ENCODE measurements at regions not wholly inside any gene's neighbourhood (a gene's known extent, or its start where the extent isn't known, plus 50 kb on each side); places are given as distances from the start of the nearest gene placed in this dataset.

DNA sequence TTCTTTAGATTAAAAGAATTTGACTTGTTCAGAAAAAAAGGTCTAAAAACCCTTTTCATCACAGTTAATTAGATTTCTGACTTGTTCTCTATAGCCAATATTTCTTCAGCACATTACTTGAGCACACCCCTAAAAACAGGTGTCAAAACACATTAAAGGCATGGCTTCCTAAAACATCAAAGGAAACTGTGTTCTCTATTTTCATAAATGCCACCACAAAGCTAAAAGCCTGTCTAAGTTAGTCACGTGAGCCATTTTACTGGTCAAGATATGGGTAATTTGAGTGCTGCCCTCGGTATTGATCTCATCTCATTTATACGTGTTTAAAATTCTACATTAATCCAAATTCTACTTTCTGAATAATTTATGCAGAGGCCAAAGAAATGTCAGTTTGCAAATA lies 580.5 kb downstream of the HAO1 start:
- ChIA-PET POLR2A (no interaction called here), CTCF (no interaction called here)
- Histone ChIP-seq H3K27ac (ENCODE audit: low read depth, low read length) (no peak overlapping the region), H3K36me3 (ENCODE audit: insufficient read depth, low read length) (no peaks in the 10 kb centered on the region), H3K9me3 (ENCODE audit: low read length) (no peaks in the 10 kb centered on the region), H3K4me3 (ENCODE audit: low read length) (no peak overlapping the region), H3K4me1 (ENCODE audit: insufficient read depth, low read length) (no peaks in the 10 kb centered on the region), H3K27me3 (ENCODE audit: insufficient read depth, low read length, poor library complexity, severe bottlenecking) (no peaks in the 10 kb centered on the region)
- no peak for DNase-seq
- H3K27me3 Mint-ChIP-seq: no peaks in the 10 kb centered on the region
- peaks cover 0 to 5% (median 4%) of the 10 kb centered on the region in 3 donors for H3K36me3 Mint-ChIP-seq
- H3K4me3 Mint-ChIP-seq: no peak overlapping the region
- H3K4me1 Mint-ChIP-seq: no peaks in the 10 kb centered on the region
- H3K27ac Mint-ChIP-seq: no peak overlapping the region
- H3K9me3 Mint-ChIP-seq: peaks cover 2 to 30% (median 8%) of the 10 kb centered on the region in 5 donors

DNA sequence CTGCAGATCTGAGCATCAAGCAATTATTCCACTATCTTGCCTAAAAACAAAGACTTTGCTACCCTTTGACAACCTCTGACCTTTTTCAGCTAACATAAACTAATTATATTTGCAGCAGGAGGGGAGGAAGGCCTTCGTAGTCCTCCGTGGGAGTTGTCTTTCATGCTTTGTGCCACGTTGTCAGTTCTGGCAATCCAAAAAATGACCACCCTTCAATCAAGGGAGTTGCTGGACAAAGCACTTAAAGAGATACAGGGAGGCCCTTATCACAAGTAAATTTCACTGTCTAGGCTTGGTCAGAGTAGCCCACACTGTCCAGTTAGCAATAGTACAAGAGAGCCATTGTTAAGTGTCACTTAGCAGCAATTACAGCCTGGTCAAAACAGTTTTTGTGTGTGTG lies 578.9 kb downstream of the HAO1 start:
- Histone ChIP-seq H3K4me3 (ENCODE audit: low read length) (no peak overlapping the region), H3K27me3 (ENCODE audit: insufficient read depth, low read length, poor library complexity, severe bottlenecking) (no peaks in the 10 kb centered on the region), H3K36me3 (ENCODE audit: insufficient read depth, low read length) (no peaks in the 10 kb centered on the region), H3K9me3 (ENCODE audit: low read length) (no peaks in the 10 kb centered on the region), H3K27ac (ENCODE audit: low read depth, low read length) (no peak overlapping the region), H3K4me1 (ENCODE audit: insufficient read depth, low read length) (no peaks in the 10 kb centered on the region)
- H3K27me3 Mint-ChIP-seq: no peaks in the 10 kb centered on the region
- peaks cover 0 to 5% (median 4%) of the 10 kb centered on the region in 3 donors for H3K36me3 Mint-ChIP-seq
- H3K4me1 Mint-ChIP-seq: no peaks in the 10 kb centered on the region
- no peak overlapping the region for H3K27ac Mint-ChIP-seq
- no peak overlapping the region for H3K4me3 Mint-ChIP-seq
- POLR2A ChIA-PET: no interaction called here
- peaks cover 3 to 34% (median 12%) of the 10 kb centered on the region in 5 donors for H3K9me3 Mint-ChIP-seq
- DNase-seq: no peak
- CTCF ChIA-PET: no interaction called here

DNA sequence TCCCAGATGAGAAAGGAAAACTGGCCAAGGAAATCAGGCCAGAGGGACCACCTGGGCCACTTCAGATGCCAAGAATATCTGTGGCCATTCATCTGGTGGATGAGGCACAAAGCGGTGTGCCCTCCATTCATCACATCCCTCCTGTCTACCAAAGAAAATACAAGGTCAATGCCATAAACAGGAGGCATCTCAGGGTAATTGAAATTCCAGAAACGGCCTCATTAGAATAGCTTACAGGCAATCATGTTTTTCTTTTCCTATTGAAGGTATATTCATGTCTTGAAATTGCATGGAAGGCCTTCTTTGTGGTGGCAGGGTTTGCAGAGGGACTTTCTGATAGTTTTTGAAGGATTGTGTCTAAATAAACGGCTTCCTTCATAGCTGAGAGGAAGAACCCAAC lies 578.3 kb downstream of the HAO1 start:
- no peaks in the 10 kb centered on the region for H3K4me1 Mint-ChIP-seq
- Histone ChIP-seq H3K27ac (ENCODE audit: low read depth, low read length) (no peak overlapping the region), H3K4me1 (ENCODE audit: insufficient read depth, low read length) (no peaks in the 10 kb centered on the region), H3K4me3 (ENCODE audit: low read length) (no peak overlapping the region), H3K36me3 (ENCODE audit: insufficient read depth, low read length) (no peaks in the 10 kb centered on the region), H3K9me3 (ENCODE audit: low read length) (no peaks in the 10 kb centered on the region), H3K27me3 (ENCODE audit: insufficient read depth, low read length, poor library complexity, severe bottlenecking) (no peaks in the 10 kb centered on the region)
- DNase-seq: no peak
- peaks cover 0 to 5% (median 4%) of the 10 kb centered on the region in 3 donors for H3K36me3 Mint-ChIP-seq
- ChIA-PET CTCF (no interaction called here), POLR2A (no interaction called here)
- H3K27ac Mint-ChIP-seq: no peak overlapping the region
- peaks cover 3 to 34% (median 13%) of the 10 kb centered on the region in 5 donors for H3K9me3 Mint-ChIP-seq
- H3K4me3 Mint-ChIP-seq: no peak overlapping the region
- H3K27me3 Mint-ChIP-seq: no peaks in the 10 kb centered on the region

DNA sequence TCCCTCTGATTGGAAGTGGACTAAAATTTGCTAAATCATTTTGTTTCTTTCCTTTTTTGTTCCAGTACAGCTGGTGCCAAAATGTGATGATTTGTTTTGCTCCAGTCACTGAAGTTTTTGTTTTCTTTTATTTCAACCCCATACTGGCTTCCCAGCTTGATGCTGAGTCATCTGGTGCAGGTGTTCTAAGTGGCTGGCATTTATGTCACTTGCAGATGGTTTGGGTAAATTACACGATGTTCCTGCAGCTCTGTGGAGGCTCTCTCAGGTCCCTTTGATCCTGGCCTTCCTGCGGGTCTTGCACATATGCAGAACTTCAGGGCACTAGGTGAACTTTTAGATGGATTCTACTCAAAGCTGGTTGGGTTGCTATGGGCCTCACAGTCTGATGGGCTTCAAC lies 577.7 kb downstream of the HAO1 start:
- Mint-ChIP-seq H3K9me3 (peaks cover 3 to 28% (median 16%) of the 10 kb centered on the region in 5 donors), H3K36me3 (peaks cover 0 to 5% (median 4%) of the 10 kb centered on the region in 3 donors), H3K27me3 (no peaks in the 10 kb centered on the region), H3K4me3 (no peak overlapping the region), H3K27ac (no peak overlapping the region), H3K4me1 (no peaks in the 10 kb centered on the region)
- H3K9me3 ChIP-seq (ENCODE audit: low read length): no peaks in the 10 kb centered on the region
- H3K4me3 ChIP-seq (ENCODE audit: low read length): no peak overlapping the region
- no peaks in the 10 kb centered on the region for H3K36me3 ChIP-seq (ENCODE audit: insufficient read depth, low read length)
- no peak for DNase-seq
- H3K27ac ChIP-seq (ENCODE audit: low read depth, low read length): no peak overlapping the region
- CTCF ChIA-PET: interaction anchor here (1.5 kb wide), 1 partner anchor 13 kb away, joined by 3 read pairs; no protein-coding TSS in a partner anchor
- POLR2A ChIA-PET: no interaction called here
- H3K27me3 ChIP-seq (ENCODE audit: insufficient read depth, low read length, poor library complexity, severe bottlenecking): no peaks in the 10 kb centered on the region
- H3K4me1 ChIP-seq (ENCODE audit: insufficient read depth, low read length): no peaks in the 10 kb centered on the region

DNA sequence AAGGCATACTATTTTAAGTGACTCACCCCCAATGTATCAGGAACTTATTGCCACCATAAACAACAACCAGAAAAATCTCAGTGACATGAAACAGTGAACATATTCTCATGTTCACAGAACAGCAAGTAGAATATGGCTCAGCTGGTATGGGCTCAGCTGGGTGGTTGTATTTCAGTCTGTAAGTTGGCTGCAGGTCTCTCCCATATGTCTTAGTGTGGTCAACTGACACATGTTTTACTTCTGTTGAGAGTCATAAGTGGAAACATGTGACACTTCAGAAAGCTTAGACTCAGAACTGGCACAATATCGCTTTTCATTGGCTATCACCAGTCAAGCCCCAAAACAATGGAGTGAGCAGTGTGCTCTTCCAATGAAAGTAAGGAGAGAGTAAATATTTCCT lies 574.1 kb downstream of the HAO1 start:
- DNase-seq: no peak
- H3K27ac Mint-ChIP-seq: no peak overlapping the region
- POLR2A ChIA-PET: no interaction called here

DNA sequence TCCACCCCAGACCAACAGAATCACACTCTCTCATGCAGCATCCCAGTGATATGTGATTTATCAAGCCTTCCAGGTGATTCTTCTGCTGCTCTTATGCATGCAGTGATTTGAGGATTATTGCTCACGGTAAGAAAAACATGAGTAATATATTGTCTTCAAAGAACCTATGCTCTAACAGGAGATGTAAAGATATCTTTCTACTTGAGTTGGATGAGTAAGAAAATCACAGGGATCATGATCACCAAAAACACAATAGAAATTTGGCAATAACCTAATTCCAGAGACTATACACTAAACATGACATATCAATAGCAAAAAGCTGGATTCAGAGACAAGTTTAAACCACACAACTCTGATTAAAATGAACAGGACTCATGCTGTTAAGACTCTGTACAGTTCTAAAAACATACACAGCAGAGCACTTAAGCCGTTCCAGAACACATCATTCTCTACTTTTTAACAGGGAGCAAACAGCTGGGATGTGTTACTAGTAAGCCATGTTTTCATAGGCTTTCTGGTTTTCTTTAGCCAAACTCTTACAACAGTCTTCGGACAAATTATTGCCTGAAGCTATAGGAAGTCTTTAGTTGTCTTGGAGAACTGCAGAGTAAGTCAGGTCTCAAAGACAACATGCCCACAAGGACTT lies 568.6 kb downstream of the HAO1 start:
- Histone ChIP-seq H3K27ac (ENCODE audit: low read depth, low read length) (no peak overlapping the region), H3K4me1 (ENCODE audit: insufficient read depth, low read length) (no peaks in the 10 kb centered on the region), H3K36me3 (ENCODE audit: insufficient read depth, low read length) (no peaks in the 10 kb centered on the region), H3K4me3 (ENCODE audit: low read length) (no peak overlapping the region), H3K27me3 (ENCODE audit: insufficient read depth, low read length, poor library complexity, severe bottlenecking) (no peaks in the 10 kb centered on the region), H3K9me3 (ENCODE audit: low read length) (no peaks in the 10 kb centered on the region)
- Mint-ChIP-seq H3K9me3 (peaks cover 0 to 4% (median 0%) of the 10 kb centered on the region in 5 donors), H3K27ac (peak overlapping the region in 1 of 8 donors; percentile 10), H3K27me3 (no peaks in the 10 kb centered on the region), H3K36me3 (no peaks in the 10 kb centered on the region), H3K4me3 (no peak overlapping the region), H3K4me1 (no peaks in the 10 kb centered on the region)
- DNase-seq: no peak
- ChIA-PET CTCF (no interaction called here), POLR2A (no interaction called here)

More for the DNA sequence above, 574.1 kb downstream of the HAO1 start:
- Histone ChIP-seq H3K27ac (ENCODE audit: low read depth, low read length) (no peak overlapping the region), H3K4me3 (ENCODE audit: low read length) (no peak overlapping the region), H3K36me3 (ENCODE audit: insufficient read depth, low read length) (no peaks in the 10 kb centered on the region), H3K9me3 (ENCODE audit: low read length) (no peaks in the 10 kb centered on the region), H3K27me3 (ENCODE audit: insufficient read depth, low read length, poor library complexity, severe bottlenecking) (no peaks in the 10 kb centered on the region), H3K4me1 (ENCODE audit: insufficient read depth, low read length) (no peaks in the 10 kb centered on the region)
- Mint-ChIP-seq H3K27me3 (no peaks in the 10 kb centered on the region), H3K36me3 (peaks cover 0 to 5% (median 4%) of the 10 kb centered on the region in 3 donors), H3K9me3 (peaks cover 3 to 20% (median 12%) of the 10 kb centered on the region in 5 donors), H3K4me1 (no peaks in the 10 kb centered on the region), H3K4me3 (no peak overlapping the region)
- CTCF ChIA-PET: no interaction called here

DNA sequence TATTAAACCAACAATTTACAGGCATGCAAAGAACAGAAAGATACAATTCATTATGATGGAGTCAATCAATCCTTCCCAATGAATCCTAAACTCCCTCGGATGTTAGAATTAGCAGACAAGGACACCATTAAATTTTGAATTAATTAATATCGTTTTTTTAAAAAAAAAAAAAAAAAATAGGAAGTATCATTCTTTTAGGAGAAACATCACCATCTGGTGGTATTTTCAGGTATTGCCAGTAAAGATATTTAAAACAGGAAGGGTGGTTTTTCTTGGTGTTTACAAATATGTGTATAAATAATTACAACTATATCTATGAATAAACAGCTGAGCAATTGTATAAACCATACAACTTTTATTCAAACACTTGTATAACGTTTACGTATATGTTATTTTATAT lies 564.4 kb downstream of the HAO1 start:
- Mint-ChIP-seq H3K27me3 (no peaks in the 10 kb centered on the region), H3K4me1 (no peaks in the 10 kb centered on the region), H3K9me3 (peaks cover 0 to 6% (median 2%) of the 10 kb centered on the region in 5 donors), H3K4me3 (no peak overlapping the region), H3K36me3 (no peaks in the 10 kb centered on the region), H3K27ac (no peak overlapping the region)
- H3K4me3 ChIP-seq (ENCODE audit: low read length): no peak overlapping the region
- H3K27me3 ChIP-seq (ENCODE audit: insufficient read depth, low read length, poor library complexity, severe bottlenecking): no peaks in the 10 kb centered on the region
- ChIA-PET CTCF (no interaction called here), POLR2A (no interaction called here)
- H3K27ac ChIP-seq (ENCODE audit: low read depth, low read length): no peak overlapping the region
- H3K4me1 ChIP-seq (ENCODE audit: insufficient read depth, low read length): no peaks in the 10 kb centered on the region
- no peak for DNase-seq
- no peaks in the 10 kb centered on the region for H3K36me3 ChIP-seq (ENCODE audit: insufficient read depth, low read length)
- no peaks in the 10 kb centered on the region for H3K9me3 ChIP-seq (ENCODE audit: low read length)

DNA sequence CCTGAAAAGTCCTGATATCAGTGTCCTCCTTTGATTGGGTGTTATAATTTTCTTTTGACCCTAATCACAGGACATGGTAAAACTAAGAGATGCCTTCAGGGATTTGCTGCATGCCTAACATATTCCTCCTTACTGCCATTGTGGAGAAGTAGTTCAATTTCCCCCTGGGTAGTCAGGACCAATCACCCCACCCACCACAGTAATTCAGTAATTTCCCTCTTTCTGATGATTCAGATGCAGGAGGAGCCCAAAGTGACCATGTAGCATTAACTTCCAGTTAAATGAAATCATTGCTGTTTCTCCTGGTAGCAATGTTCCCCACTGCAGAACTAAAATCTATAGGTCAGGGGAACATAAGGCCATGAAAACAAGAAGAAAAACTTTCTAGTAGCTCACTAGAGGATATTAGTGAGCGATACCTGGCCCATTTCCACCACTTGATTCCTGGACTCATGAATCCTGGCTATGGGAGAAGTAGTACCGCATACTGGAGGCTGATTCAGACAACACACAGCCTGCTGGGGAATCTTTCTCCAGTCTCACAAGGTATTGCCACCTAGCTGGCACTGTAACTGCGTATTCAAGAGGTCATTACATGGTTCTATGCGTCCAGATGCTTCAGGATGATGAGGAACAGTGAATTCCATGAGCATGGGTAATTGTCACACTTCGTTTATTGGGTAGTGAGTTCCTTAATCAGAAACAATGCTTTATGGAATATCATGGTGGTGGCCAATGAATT lies 561.2 kb downstream of the HAO1 start:
- H3K9me3 Mint-ChIP-seq: peaks cover 0 to 8% (median 5%) of the 10 kb centered on the region in 5 donors
- no peaks in the 10 kb centered on the region for H3K36me3 Mint-ChIP-seq
- DNase-seq: no peak
- Histone ChIP-seq H3K27me3 (ENCODE audit: insufficient read depth, low read length, poor library complexity, severe bottlenecking) (no peaks in the 10 kb centered on the region), H3K36me3 (ENCODE audit: insufficient read depth, low read length) (no peaks in the 10 kb centered on the region), H3K9me3 (ENCODE audit: low read length) (no peaks in the 10 kb centered on the region), H3K4me1 (ENCODE audit: insufficient read depth, low read length) (no peaks in the 10 kb centered on the region), H3K27ac (ENCODE audit: low read depth, low read length) (no peak overlapping the region), H3K4me3 (ENCODE audit: low read length) (no peak overlapping the region)
- ChIA-PET CTCF (no interaction called here), POLR2A (no interaction called here)
- H3K27me3 Mint-ChIP-seq: no peaks in the 10 kb centered on the region
- H3K4me3 Mint-ChIP-seq: no peak overlapping the region
- no peaks in the 10 kb centered on the region for H3K4me1 Mint-ChIP-seq
- H3K27ac Mint-ChIP-seq: no peak overlapping the region
